ENCODE measurements at regions not wholly inside any gene's neighbourhood (a gene's known extent, or its start where the extent isn't known, plus 50 kb on each side); places are given as distances from the start of the nearest gene placed in this dataset.

GRCh38 chr5:77912721-77913120 lies 136.6 kb upstream of the TBCA start:
- dilution Hi-C loops (cut with MboI; ENCODE audit: extremely low pct_ligation_motif_present, low sequenced_read_pairs): no loop called here
- no peaks in the 10 kb centered on the region for H3K79me2 ChIP-seq (ENCODE audit: control insufficient read depth, insufficient read depth, low read length)
- no peaks in the 10 kb centered on the region for H3K36me3 ChIP-seq (ENCODE audit: control insufficient read depth in 2 of 2, extremely low read depth in 1 of 2, insufficient read depth in 2 of 2, low read length in 2 of 2)
- no peak for DNase-seq (ENCODE audit: low read depth, low spot score)
- H3K9me3 ChIP-seq (ENCODE audit: control insufficient read depth, low read depth, low read length): no peaks in the 10 kb centered on the region
- no peak overlapping the region for H3K4me2 ChIP-seq (ENCODE audit: control insufficient read depth, extremely low read depth, insufficient read depth, low read depth, low read length)
- H2AFZ ChIP-seq (ENCODE audit: control insufficient read depth, low read length): no peak overlapping the region
- no peak for FAIRE-seq
- H3K27me3 ChIP-seq (ENCODE audit: control insufficient read depth, extremely low read depth, insufficient read depth, low read length): peaks cover 16% of the 10 kb centered on the region
- no peak overlapping the region for H3K27ac ChIP-seq (ENCODE audit: control insufficient read depth, insufficient read depth, low read length)
- no peak for TF ChIP-seq EZH2 (IDR thresholded peaks at IDR 0.05; ENCODE audit: low read length)
- no peaks in the 10 kb centered on the region for H4K20me1 ChIP-seq (ENCODE audit: control insufficient read depth, extremely low read depth, insufficient read depth, low read length)
- H3K9ac ChIP-seq (ENCODE audit: control insufficient read depth, extremely low read depth, insufficient read depth, low read length): no peak overlapping the region
- no peaks in the 10 kb centered on the region for H3K4me1 ChIP-seq (ENCODE audit: control insufficient read depth, extremely low read depth, insufficient read depth, low read length)
- no peaks in the 10 kb centered on the region for H3K9me1 ChIP-seq (ENCODE audit: control insufficient read depth, extremely low read depth, insufficient read depth, low read length)
- no peak overlapping the region for H3K4me3 ChIP-seq (ENCODE audit: control insufficient read depth in 2 of 3, extremely low read depth in 1 of 3, insufficient read depth in 2 of 3, low read depth in 1 of 3, low read length in 3 of 3)

- Histone ChIP-seq H2AFZ (ENCODE audit: control insufficient read depth, low read length) (no peak overlapping the region), H3K4me2 (ENCODE audit: control insufficient read depth, extremely low read depth, insufficient read depth, low read depth, low read length) (no peak overlapping the region), H3K79me2 (ENCODE audit: control insufficient read depth, insufficient read depth, low read length) (no peaks in the 10 kb centered on the region), H4K20me1 (ENCODE audit: control insufficient read depth, extremely low read depth, insufficient read depth, low read length) (no peaks in the 10 kb centered on the region), H3K4me1 (ENCODE audit: control insufficient read depth, extremely low read depth, insufficient read depth, low read length) (no peaks in the 10 kb centered on the region), H3K9me1 (ENCODE audit: control insufficient read depth, extremely low read depth, insufficient read depth, low read length) (no peaks in the 10 kb centered on the region), H3K27me3 (ENCODE audit: control insufficient read depth, extremely low read depth, insufficient read depth, low read length) (peaks cover 16% of the 10 kb centered on the region), H3K27ac (ENCODE audit: control insufficient read depth, insufficient read depth, low read length) (no peak overlapping the region), H3K9ac (ENCODE audit: control insufficient read depth, extremely low read depth, insufficient read depth, low read length) (no peak overlapping the region), H3K36me3 (ENCODE audit: control insufficient read depth in 2 of 2, extremely low read depth in 1 of 2, insufficient read depth in 2 of 2, low read length in 2 of 2) (no peaks in the 10 kb centered on the region), H3K9me3 (ENCODE audit: control insufficient read depth, low read depth, low read length) (no peaks in the 10 kb centered on the region), H3K4me3 (ENCODE audit: control insufficient read depth in 2 of 3, extremely low read depth in 1 of 3, insufficient read depth in 2 of 3, low read depth in 1 of 3, low read length in 3 of 3) (no peak overlapping the region)
- dilution Hi-C loops (cut with MboI; ENCODE audit: extremely low pct_ligation_motif_present, low sequenced_read_pairs): no loop called here
- no peak for DNase-seq (ENCODE audit: low read depth, low spot score)
- FAIRE-seq: no peak
- TF ChIP-seq EZH2 (IDR thresholded peaks at IDR 0.05; ENCODE audit: low read length): no peak
- TF ChIP-seq CTCF (optimal IDR thresholded peaks at IDR 0.05 in 1 of 3, IDR thresholded peaks at IDR 0.05 in 1 of 3, conservative IDR thresholded peaks at IDR 0.05 in 1 of 3; ENCODE audit: extremely low read depth in 1 of 3, insufficient read depth in 2 of 3, low read length in 3 of 3): no peak
Observed at GRCh38 chr5:77910602-77911188, 134.6 kb upstream of the TBCA start.

GRCh38 chr5:77909237-77909636 lies 133.1 kb upstream of the TBCA start:
- no peak for DNase-seq (ENCODE audit: low read depth, low spot score)
- Histone ChIP-seq H3K9me3 (ENCODE audit: control insufficient read depth, low read depth, low read length) (no peaks in the 10 kb centered on the region), H3K4me1 (ENCODE audit: control insufficient read depth, extremely low read depth, insufficient read depth, low read length) (no peaks in the 10 kb centered on the region), H4K20me1 (ENCODE audit: control insufficient read depth, extremely low read depth, insufficient read depth, low read length) (no peaks in the 10 kb centered on the region), H3K27ac (ENCODE audit: control insufficient read depth, insufficient read depth, low read length) (no peak overlapping the region), H3K27me3 (ENCODE audit: control insufficient read depth, extremely low read depth, insufficient read depth, low read length) (peaks cover 16% of the 10 kb centered on the region), H3K4me2 (ENCODE audit: control insufficient read depth, extremely low read depth, insufficient read depth, low read depth, low read length) (no peak overlapping the region), H3K9ac (ENCODE audit: control insufficient read depth, extremely low read depth, insufficient read depth, low read length) (no peak overlapping the region), H3K9me1 (ENCODE audit: control insufficient read depth, extremely low read depth, insufficient read depth, low read length) (no peaks in the 10 kb centered on the region), H3K79me2 (ENCODE audit: control insufficient read depth, insufficient read depth, low read length) (no peaks in the 10 kb centered on the region), H3K36me3 (ENCODE audit: control insufficient read depth in 2 of 2, extremely low read depth in 1 of 2, insufficient read depth in 2 of 2, low read length in 2 of 2) (no peaks in the 10 kb centered on the region), H2AFZ (ENCODE audit: control insufficient read depth, low read length) (no peak overlapping the region), H3K4me3 (ENCODE audit: control insufficient read depth in 2 of 3, extremely low read depth in 1 of 3, insufficient read depth in 2 of 3, low read depth in 1 of 3, low read length in 3 of 3) (no peak overlapping the region)
- TF ChIP-seq CTCF (optimal IDR thresholded peaks at IDR 0.05 in 1 of 3, IDR thresholded peaks at IDR 0.05 in 1 of 3, conservative IDR thresholded peaks at IDR 0.05 in 1 of 3; ENCODE audit: extremely low read depth in 1 of 3, insufficient read depth in 2 of 3, low read length in 3 of 3) (no peak), EZH2 (IDR thresholded peaks at IDR 0.05; ENCODE audit: low read length) (no peak)
- dilution Hi-C loops (cut with MboI; ENCODE audit: extremely low pct_ligation_motif_present, low sequenced_read_pairs): no loop called here
- FAIRE-seq: no peak

Measured in keratinocyte (primary cell).